Sigmoid colon (tissue), 6 donors: ENCODE measurements at regions not wholly inside any gene's neighbourhood (a gene's known extent, or its start where the extent isn't known, plus 50 kb on each side); places are given as distances from the start of the nearest gene placed in this dataset.

Experiments used
- DNase-seq: peaks from one replicate; pipeline ENCODE4 v3.0.0-alpha.2; 2019
- H3K27ac ChIP-seq, 4 donors: fragments of 200-600 bp; sonication (generic); one replicate each; pipeline ENCODE4 v1.5.1; 2016 to 2019; ENCODE audit warnings: mild to moderate bottlenecking in 1 of 4
- H3K27me3 ChIP-seq, 3 donors: fragments of 200-600 bp; sonication (generic); one replicate each; pipeline ENCODE4 v1.5.1; 2019; ENCODE audit warnings: mild to moderate bottlenecking in 1 of 3
- H3K36me3 ChIP-seq, 4 donors: fragments of 200-600 bp; sonication (generic); one replicate each; pipeline ENCODE4 v1.5.1; 2016 to 2019
- H3K4me1 ChIP-seq, 4 donors: fragments of 200-600 bp; sonication (generic); one replicate each; pipeline ENCODE4 v1.5.1; 2017 to 2019
- H3K4me3 ChIP-seq, 4 donors: fragments of 200-600 bp; sonication (generic); one replicate each; pipeline ENCODE4 v1.5.1; 2017 to 2019; ENCODE audit warnings: mild to moderate bottlenecking in 2 of 4, moderate library complexity in 1 of 4
- H3K9me3 ChIP-seq, 4 donors: fragments of 200-600 bp in 3 of 4; sonication (generic) in 3 of 4; one replicate each; pipeline versions ENCODE4 v1.5.1 to v1.6.1; 2013 to 2019
- CTCF ChIP-seq, 4 experiments: fragments of 450-650 bp in 3 of 4; fragments of 200-600 bp in 1 of 4; IDR thresholded peaks; one replicate each; pipeline ENCODE4 v1.5.1; 2016 to 2019; ENCODE audit warnings: antibody characterized with exemption in 4 of 4, mild to moderate bottlenecking in 3 of 4, moderate library complexity in 2 of 4
- EP300 ChIP-seq, 4 donors: sonication (generic); formaldehyde crosslinking; IDR thresholded peaks; one replicate each; pipeline ENCODE4 v1.6.1; 2017; ENCODE audit warnings: antibody characterized with exemption in 4 of 4
- POLR2A ChIP-seq, 2 donors: fragments of 450-650 bp; IDR thresholded peaks; one replicate each; pipeline ENCODE4 v1.6.1; 2016; ENCODE audit warnings: antibody characterized with exemption in 2 of 2, mild to moderate bottlenecking in 2 of 2, moderate library complexity in 2 of 2
- POLR2AphosphoS5 ChIP-seq, 4 donors: sonication (generic); formaldehyde crosslinking; IDR thresholded peaks; one replicate each; pipeline ENCODE4 v1.6.1; 2017; ENCODE audit warnings: antibody characterized with exemption in 4 of 4
- WGBS, 2 donors: extraction: QIAGEN DNeasy Blood & Tissue Kit; methylation state at CpG; one replicate each; pipeline ENCODE4 v1.1.7; 2013; 5-methylcytosine and 5-hydroxymethylcytosine counted together
- intact Hi-C: fragments of 100-400 bp; cut with DNase I; formaldehyde crosslinking; loops from one replicate; pipeline ENCODE4 v1.15.1; 2023
- donor health status: healthy with polysubstance abuse.
- donor health status: healthy.

DNA sequence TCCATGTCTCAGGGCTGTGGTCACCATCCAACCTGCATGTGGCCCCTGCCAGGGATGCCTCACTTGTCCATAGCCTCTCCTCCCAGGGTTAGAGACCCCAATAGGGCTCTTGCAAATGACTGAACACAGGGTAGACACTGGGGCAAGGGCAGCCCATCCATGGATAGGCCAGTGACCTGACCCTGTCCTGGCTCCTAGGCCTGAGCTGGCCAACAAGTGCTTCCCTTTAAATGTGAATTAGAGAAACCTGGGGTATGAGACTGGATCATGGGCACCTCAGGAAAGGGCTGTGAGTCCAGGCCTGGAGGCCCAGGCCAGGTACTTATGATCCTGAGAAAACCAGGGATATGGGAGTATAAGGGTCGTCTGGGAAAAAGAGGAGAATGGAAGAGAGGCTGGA lies 64.5 kb downstream of the COPS8 start:
- no peak overlapping the region for H3K4me3 ChIP-seq
- TF ChIP-seq POLR2A (IDR thresholded peaks at IDR 0.05): no peak
- no peak for TF ChIP-seq EP300 (IDR thresholded peaks at IDR 0.05)
- no peak for TF ChIP-seq CTCF (IDR thresholded peaks at IDR 0.05)
- TF ChIP-seq POLR2AphosphoS5 (IDR thresholded peaks at IDR 0.05): no peak
- peaks cover 0 to 8% (median 2%) of the 10 kb centered on the region in 4 donors for H3K4me1 ChIP-seq
- H3K27me3 ChIP-seq: no peaks in the 10 kb centered on the region
- no peak for DNase-seq
- H3K36me3 ChIP-seq: no peaks in the 10 kb centered on the region
- no peak overlapping the region for H3K27ac ChIP-seq
- intact Hi-C loops: loop anchor here (10.0 kb wide), 1 partner anchor 425 kb away; no protein-coding TSS in a partner anchor
- peaks cover 0 to 15% (median 11%) of the 10 kb centered on the region in 4 donors for H3K9me3 ChIP-seq
- 78 to 80% methylated on average over 1 of the region's 1 CpG for WGBS, 2 donors

DNA sequence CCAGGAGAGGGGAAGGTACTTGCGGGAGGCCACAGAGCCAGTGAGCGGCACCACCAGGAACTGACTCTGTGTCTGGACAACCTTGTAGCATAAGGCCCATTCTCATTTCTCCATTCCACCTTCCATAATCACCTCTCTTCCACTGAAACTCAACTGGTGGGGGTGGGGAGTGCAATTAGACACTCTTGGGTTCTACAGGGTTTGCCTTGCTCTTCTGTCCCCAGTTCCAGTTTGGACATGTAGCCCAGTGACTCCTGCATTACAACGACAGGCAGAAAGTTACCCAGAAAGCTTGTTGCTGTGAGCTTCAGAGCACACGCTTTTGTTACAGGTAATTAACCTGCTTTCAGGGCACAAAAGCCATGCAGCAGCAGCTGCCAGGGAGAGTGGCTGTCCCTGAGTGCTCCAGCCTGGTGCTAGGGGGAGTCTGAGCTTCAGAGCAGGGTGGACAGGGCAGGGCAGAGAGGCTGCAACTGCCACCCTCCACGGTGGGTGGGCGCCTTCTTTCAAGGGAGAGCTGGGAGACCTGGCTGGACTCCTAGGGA lies 65.2 kb downstream of the COPS8 start:
- H3K27me3 ChIP-seq: no peaks in the 10 kb centered on the region
- TF ChIP-seq POLR2A (IDR thresholded peaks at IDR 0.05) (no peak), POLR2AphosphoS5 (IDR thresholded peaks at IDR 0.05) (no peak), CTCF (IDR thresholded peaks at IDR 0.05) (no peak), EP300 (IDR thresholded peaks at IDR 0.05) (no peak)
- peaks cover 0 to 15% (median 8%) of the 10 kb centered on the region in 4 donors for H3K4me1 ChIP-seq
- intact Hi-C loops: loop anchor here (10.0 kb wide), 1 partner anchor 424 kb away; no protein-coding TSS in a partner anchor
- no peak for DNase-seq
- peaks cover 0 to 15% (median 10%) of the 10 kb centered on the region in 4 donors for H3K9me3 ChIP-seq
- WGBS, 2 donors: 89 to 93% methylated on average over 6 of the region's 6 CpGs
- H3K4me3 ChIP-seq: no peak overlapping the region
- H3K27ac ChIP-seq: no peak overlapping the region
- H3K36me3 ChIP-seq: no peaks in the 10 kb centered on the region

GRCh38 chr2:237152361-237152760 lies 66.7 kb downstream of the COPS8 start:
- H3K27me3 ChIP-seq: no peaks in the 10 kb centered on the region
- no peak for DNase-seq
- no peak overlapping the region for H3K27ac ChIP-seq
- TF ChIP-seq POLR2A (IDR thresholded peaks at IDR 0.05): no peak
- TF ChIP-seq CTCF (IDR thresholded peaks at IDR 0.05): no peak
- peaks cover 0 to 7% (median 5%) of the 10 kb centered on the region in 4 donors for H3K9me3 ChIP-seq
- H3K4me3 ChIP-seq: no peak overlapping the region
- peaks cover 0 to 29% (median 22%) of the 10 kb centered on the region in 4 donors for H3K4me1 ChIP-seq
- 74 to 80% methylated on average over 9 of the region's 9 CpGs for WGBS, 2 donors
- no peaks in the 10 kb centered on the region for H3K36me3 ChIP-seq
- intact Hi-C loops: loop anchor here (10.0 kb wide), 1 partner anchor 422 kb away; no protein-coding TSS in a partner anchor

DNA sequence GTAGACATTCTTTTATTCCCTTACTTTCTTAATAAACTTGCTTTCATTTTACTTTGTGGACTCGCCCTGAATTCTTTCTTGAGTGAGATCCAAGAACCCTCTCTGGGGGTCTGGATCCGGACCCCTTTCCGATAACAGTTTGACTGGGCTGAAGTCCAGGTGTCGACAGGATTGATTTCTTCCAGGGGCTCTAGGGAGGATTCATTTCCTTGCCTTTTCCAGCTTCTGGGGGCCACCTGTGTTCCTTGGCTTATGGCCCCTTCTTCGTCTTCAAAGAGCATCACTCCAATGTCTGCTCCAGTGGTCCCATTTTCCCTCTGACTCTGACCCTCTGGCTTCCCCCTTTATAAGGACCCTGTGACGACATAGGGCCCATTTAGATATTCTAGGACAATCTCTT lies 67.5 kb downstream of the COPS8 start:
- intact Hi-C loops: loop anchor here (10.0 kb wide), 1 partner anchor 422 kb away; no protein-coding TSS in a partner anchor
- no peaks in the 10 kb centered on the region for H3K36me3 ChIP-seq
- no peaks in the 10 kb centered on the region for H3K27me3 ChIP-seq
- 84 to 90% methylated on average over 6 of the region's 6 CpGs for WGBS, 2 donors
- H3K4me1 ChIP-seq: peaks cover 0 to 36% (median 25%) of the 10 kb centered on the region in 4 donors
- TF ChIP-seq EP300 (IDR thresholded peaks at IDR 0.05) (no peak), POLR2A (IDR thresholded peaks at IDR 0.05) (no peak), CTCF (IDR thresholded peaks at IDR 0.05) (no peak), POLR2AphosphoS5 (IDR thresholded peaks at IDR 0.05) (no peak)
- H3K9me3 ChIP-seq: no peaks in the 10 kb centered on the region
- DNase-seq: no peak
- no peak overlapping the region for H3K27ac ChIP-seq
- no peak overlapping the region for H3K4me3 ChIP-seq
